HepG2 (cell line): ENCODE measurements at regions not wholly inside any gene's neighbourhood (a gene's known extent, or its start where the extent isn't known, plus 50 kb on each side); places are given as distances from the start of the nearest gene placed in this dataset.
A peak's percentile ranks its signal among the peaks of the same experiment; 100 is the strongest.

Experiments used
- ATAC-seq: fragments of 200-7000 bp; cut with Tn5 transposase; 3 replicates; pipeline ENCODE4 v1.9.1; 2020; ENCODE audit warnings: mild to moderate bottlenecking, moderate library complexity
- BruUV-seq: library from RNA; stranded (reverse); fragments of 400-500 nt; replicated peaks from 2 replicates; lab custom pipeline; 2021; lab: Mats Ljungman, UMichigan
- CTCF ChIA-PET: fragments of 300-600 bp; formaldehyde crosslinking; extraction: SDS; loops from one replicate; lab custom pipeline; 2021; ENCODE audit warnings: low total read pairs, inconsistent platforms, low intra/inter-chr PET ratio; lab: Yijun Ruan, JAX
- POLR2A ChIA-PET: fragments of 350-600 bp; sonication (Branson Sonifier 250); formaldehyde crosslinking; loops from one replicate; lab custom pipeline; 2020; ENCODE audit warnings: antibody characterized with exemption, inconsistent platforms; lab: Yijun Ruan, JAX
- DNase-seq: peaks from one replicate; pipeline ENCODE4 v3.0.0-alpha.2; 2015; ENCODE audit warnings: low spot score
- FAIRE-seq: peaks from 3 replicates; lab custom pipeline; 2011; peaks lifted over from hg19 to GRCh38; lab: Jason Lieb, UNC
- H2AFZ ChIP-seq: one replicate; pipeline ENCODE4 v1.6.1; 2011; ENCODE audit warnings: low read length, inconsistent platforms
- H3K27ac ChIP-seq: fragments of 300-600 bp; 3 replicates; pipeline ENCODE4 v1.8.0; 2011; ENCODE audit warnings: mixed run types, mild to moderate bottlenecking, mixed read lengths, low read length, inconsistent platforms; ENCODE audit not compliant: insufficient read depth; ENCODE audit errors: extremely low read length
- H3K27me3 ChIP-seq, 2 experiments: fragments of 200-600 bp in 1 of 2; 2 replicates in 1 of 2; 3 replicates in 1 of 2; pipeline versions ENCODE4 v1.6.0 to v1.8.0; 2011; ENCODE audit warnings: low read length in 2 of 2, mild to moderate bottlenecking in 2 of 2, moderate library complexity in 2 of 2, inconsistent platforms in 1 of 2; ENCODE audit not compliant: insufficient read depth in 2 of 2, control insufficient read depth in 1 of 2
- H3K36me3 ChIP-seq, 2 experiments: fragments of 200-600 bp in 1 of 2; replicated peaks in 1 of 2; 2 replicates in 1 of 2; 3 replicates in 1 of 2; pipeline versions ENCODE4 v1.5.1 to v1.8.0; 2011; ENCODE audit warnings: low read length in 2 of 2, inconsistent platforms in 1 of 2; ENCODE audit not compliant: insufficient read depth in 2 of 2, control insufficient read depth in 1 of 2
- H3K4me1 ChIP-seq: 2 replicates; pipeline ENCODE4 v1.5.1; 2012; ENCODE audit warnings: low read length, inconsistent platforms; ENCODE audit not compliant: insufficient read depth
- H3K4me2 ChIP-seq: 2 replicates; pipeline ENCODE4 v1.6.0; 2011; ENCODE audit warnings: low read depth, low read length, inconsistent platforms
- H3K4me3 ChIP-seq, 3 experiments: fragments of 200-600 bp in 1 of 3; sonication (generic), shearing (Covaris generic) in 1 of 3; replicated peaks in 1 of 3; 2 replicates each; pipeline ENCODE4 v1.5.1; 2011 to 2016; ENCODE audit warnings: low read length in 3 of 3, inconsistent platforms in 2 of 3, low read depth in 2 of 3, mild to moderate bottlenecking in 2 of 3, control low read depth in 1 of 3, mixed read lengths in 1 of 3; ENCODE audit not compliant: insufficient read depth in 1 of 3
- H3K79me2 ChIP-seq: one replicate; pipeline ENCODE4 v1.6.1; 2011; ENCODE audit warnings: low read length, inconsistent platforms; ENCODE audit not compliant: insufficient read depth
- H3K9ac ChIP-seq: 2 replicates; pipeline ENCODE4 v1.6.0; 2011; ENCODE audit warnings: mild to moderate bottlenecking, low read depth, low read length, inconsistent platforms; ENCODE audit not compliant: insufficient read depth
- H3K9me3 ChIP-seq: 2 replicates; pipeline ENCODE4 v1.5.1; 2012; ENCODE audit warnings: mild to moderate bottlenecking, low read length
- H4K20me1 ChIP-seq: 2 replicates; pipeline ENCODE4 v1.6.0; 2011; ENCODE audit warnings: inconsistent platforms, mild to moderate bottlenecking, low read length, moderate library complexity; ENCODE audit not compliant: insufficient read depth
- ASH2L ChIP-seq: fragments of 300-600, 200-600 bp; sonication (generic); IDR thresholded peaks from 2 replicates; pipeline ENCODE4 v1.7.0; 2017; ENCODE audit warnings: low read depth, mild to moderate bottlenecking, moderate library complexity, mixed read lengths, low read length; ENCODE audit not compliant: insufficient read length
- DMAP1 ChIP-seq: IDR thresholded peaks from 2 replicates; pipeline ENCODE4 v1.6.1; 2016
- FOXA1 ChIP-seq, 2 experiments: fragments of 450-650 bp in 1 of 2; sonication (generic) in 1 of 2; formaldehyde crosslinking in 1 of 2; IDR thresholded peaks; 2 replicates each; pipeline versions ENCODE4 v1.4.0 to v1.6.1; 2016 to 2020; ENCODE audit warnings: missing genetic modification reagents in 1 of 2
- FOXP1 ChIP-seq, 2 experiments: fragments of 450-650 bp in 1 of 2; IDR thresholded peaks; 2 replicates each; pipeline ENCODE4 v1.6.1; 2017 to 2018; ENCODE audit warnings: antibody characterized with exemption in 1 of 2
- GFI1 ChIP-seq: sonication (generic); formaldehyde crosslinking; IDR thresholded peaks from 2 replicates; pipeline ENCODE4 v1.5.0; 2020; ENCODE audit warnings: missing genetic modification reagents, mild to moderate bottlenecking, borderline replicate concordance
- LCORL ChIP-seq, 2 experiments: fragments of 450-650 bp in 1 of 2; sonication (generic) in 1 of 2; formaldehyde crosslinking in 1 of 2; IDR thresholded peaks; 2 replicates each; pipeline versions ENCODE4 v1.5.0 to v1.6.1; 2017 to 2020; ENCODE audit warnings: antibody characterized with exemption in 1 of 2, missing genetic modification reagents in 1 of 2
- RCOR2 ChIP-seq: IDR thresholded peaks from 2 replicates; pipeline ENCODE4 v1.6.1; 2016; ENCODE audit warnings: missing biosample characterization, missing genetic modification reagents
- SOX6 ChIP-seq, 2 experiments: fragments of 450-650 bp in 1 of 2; sonication (generic) in 1 of 2; formaldehyde crosslinking in 1 of 2; IDR thresholded peaks; 2 replicates each; pipeline versions ENCODE4 v1.4.0 to v1.6.1; 2017 to 2020; ENCODE audit warnings: antibody characterized with exemption in 1 of 2, mild to moderate bottlenecking in 1 of 2, missing genetic modification reagents in 1 of 2
- SRF ChIP-seq: IDR thresholded peaks from 2 replicates; pipeline ENCODE4 v1.6.1; 2011; ENCODE audit warnings: mild to moderate bottlenecking, low read depth, low read length, moderate library complexity
- TCF7L2 ChIP-seq: IDR thresholded peaks from 2 replicates; pipeline ENCODE4 v1.6.1; 2011; ENCODE audit warnings: mild to moderate bottlenecking, low read depth, low read length, moderate library complexity
- ZKSCAN5 ChIP-seq: sonication (generic); formaldehyde crosslinking; IDR thresholded peaks from 2 replicates; pipeline ENCODE4 v1.5.1; 2020; ENCODE audit warnings: mild to moderate bottlenecking, missing genetic modification reagents
- ZNF652 ChIP-seq: IDR thresholded peaks from 2 replicates; pipeline ENCODE4 v1.6.1; 2016; ENCODE audit warnings: low read depth, borderline replicate concordance
- ZNF709 ChIP-seq: sonication (generic); formaldehyde crosslinking; IDR thresholded peaks from 2 replicates; pipeline ENCODE4 v1.5.0; 2020; ENCODE audit warnings: mild to moderate bottlenecking, missing genetic modification reagents
- ZSCAN22 ChIP-seq: sonication (generic); formaldehyde crosslinking; IDR thresholded peaks from 2 replicates; pipeline ENCODE4 v1.4.0; 2020; ENCODE audit warnings: mild to moderate bottlenecking, missing genetic modification reagents
- WGBS: methylation state at CpG from one replicate; pipeline ENCODE4 v1.1.6; 2017; ENCODE audit warnings: low lambda C conversion rate; 5-methylcytosine and 5-hydroxymethylcytosine counted together
- in situ Hi-C: cut with HindIII; loops from 2 replicates; pipeline ENCODE4 v1.10.0; 2017; ENCODE audit warnings: low pct_unique_long_range_greater_than_20kb; ENCODE audit not compliant: extremely low pct_ligation_motif_present
- intact Hi-C: fragments of 100-400 bp; cut with micrococcal nuclease; formaldehyde crosslinking; loops from one replicate; pipeline ENCODE4 v1.10.0; 2022; ENCODE audit not compliant: unreplicated experiment
- TF ChIP-seq, protein P1 (sequence below): sonication (generic); formaldehyde crosslinking; IDR thresholded peaks from 2 replicates; pipeline ENCODE4 v1.4.0; 2020; ENCODE audit warnings: missing genetic modification reagents, mild to moderate bottlenecking, borderline replicate concordance
- TF ChIP-seq, protein P2 (sequence below): IDR thresholded peaks from 2 replicates; pipeline ENCODE4 v1.4.0; 2020; ENCODE audit warnings: mild to moderate bottlenecking, missing genetic modification reagents

DNA sequence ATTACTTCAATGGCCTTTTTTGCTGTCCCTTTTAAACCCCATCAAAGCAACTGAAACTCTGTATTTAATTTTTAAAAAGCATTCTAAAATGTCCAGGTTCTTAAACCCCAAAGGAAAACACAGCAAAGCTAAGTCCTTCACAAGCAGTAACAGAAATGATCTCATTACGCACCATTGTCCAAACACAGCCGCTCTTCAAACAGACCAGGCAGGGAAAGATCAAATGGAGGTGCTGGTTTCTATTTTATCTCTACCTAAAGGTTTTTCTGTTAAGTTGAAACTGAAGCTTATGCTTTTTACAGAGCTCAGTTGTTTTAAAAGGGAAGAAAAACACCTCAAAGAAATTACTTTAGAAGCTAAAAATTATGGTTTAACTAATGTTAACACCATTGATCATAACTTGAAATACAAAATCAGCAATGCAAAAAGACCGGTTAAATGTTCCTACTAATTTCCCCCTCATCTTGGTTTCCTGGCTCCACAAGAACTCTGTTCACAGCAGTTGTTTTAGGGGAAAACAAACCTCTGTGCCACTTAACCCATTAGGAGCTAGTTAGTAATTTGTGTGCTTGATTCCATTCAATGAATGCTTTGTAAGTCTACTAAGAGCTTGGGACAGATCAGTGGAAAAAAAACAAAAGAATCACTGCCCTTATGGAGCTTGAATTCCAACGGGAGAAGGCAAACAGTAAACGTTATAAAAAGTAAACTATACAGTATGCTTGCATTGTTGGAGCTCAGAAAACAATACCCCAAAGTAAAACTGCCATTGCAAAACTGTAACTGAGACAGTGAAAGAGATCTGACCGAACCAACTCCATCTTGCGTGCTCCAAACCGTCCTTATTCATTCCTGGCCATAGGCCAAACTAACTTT, 87.4 kb downstream of the CD24 start:
- Histone ChIP-seq H3K4me1 (peaks cover 76% of the 10 kb centered on the region), H3K27me3 (no peaks in the 10 kb centered on the region), H4K20me1 (no peaks in the 10 kb centered on the region), H3K9ac (peak overlapping the region; percentile 73), H3K9me3 (no peaks in the 10 kb centered on the region), H3K36me3 (no peaks in the 10 kb centered on the region), H2AFZ (no peak overlapping the region), H3K79me2 (no peaks in the 10 kb centered on the region), H3K4me2 (peak overlapping the region; percentile 74), H3K27ac (peak overlapping the region; percentile 94), H3K4me3 (peak overlapping the region; percentile 28 to 44 (median 43); a peak in 4 of 6 replicates)
- intact Hi-C loops, result loop anchor here (1.0 to 10.0 kb wide), 4 partner anchors 26 to 202 kb away; partner anchors contain the start of gene CD24
- peak; percentile 91 for ATAC-seq
- ChIA-PET CTCF (no interaction called here), POLR2A (interaction anchor here (0.7 to 2.4 kb wide), 5 partner anchors 10 to 229 kb away, joined by 3 to 13 read pairs (median 3); partner anchors contain the start of gene BEND3)
- WGBS, result 2% methylated on average over 8 of the region's 8 CpGs
- TSS peak; percentile 92 for BruUV-seq
- in situ Hi-C loops, result loop anchor here (5.0 kb wide), 1 partner anchor 85 kb away; the partner anchor contains the start of gene CD24
- DNase-seq, result peak; percentile 94
- no peak for FAIRE-seq
- no peak for TF ChIP-seq ZSCAN22 (CRISPR knock-in tag)
- TF ChIP-seq SOX6 (IDR thresholded peaks at IDR 0.05), result no peak
- peak; percentile 94 for TF ChIP-seq SOX6 (CRISPR knock-in tag; IDR thresholded peaks at IDR 0.05)
- TF ChIP-seq DMAP1 (CRISPR knock-in tag), result peak; percentile 57; the same call in 1 of the 2 replicates
- TF ChIP-seq LCORL (IDR thresholded peaks at IDR 0.05), result no peak
- TF ChIP-seq LCORL (CRISPR knock-in tag; IDR thresholded peaks at IDR 0.05), result peak; percentile 36; the same call in 1 of the 2 replicates
- peak; percentile 96 for TF ChIP-seq ZNF652 (CRISPR knock-in tag)
- TF ChIP-seq ASH2L, result peak; percentile 97
- peak; percentile 70; the same call in 1 of the 2 replicates for TF ChIP-seq GFI1 (CRISPR knock-in tag)
- no peak for TF ChIP-seq FOXA1 (IDR thresholded peaks at IDR 0.05)
- TF ChIP-seq FOXA1 (CRISPR knock-in tag; IDR thresholded peaks at IDR 0.05), result 0 out of 2 replicates have a peak, but pooled peaks have one; percentile 13
- TF ChIP-seq SRF, result no peak
- peak; percentile 35; the same call in 1 of the 2 replicates for TF ChIP-seq TCF7L2
- TF ChIP-seq RCOR2, result peak; percentile 10; the same call in 1 of the 2 replicates
- no peak for TF ChIP-seq ZKSCAN5
- TF ChIP-seq ZNF709 (CRISPR knock-in tag), result no peak
- TF ChIP-seq, protein P1, sequence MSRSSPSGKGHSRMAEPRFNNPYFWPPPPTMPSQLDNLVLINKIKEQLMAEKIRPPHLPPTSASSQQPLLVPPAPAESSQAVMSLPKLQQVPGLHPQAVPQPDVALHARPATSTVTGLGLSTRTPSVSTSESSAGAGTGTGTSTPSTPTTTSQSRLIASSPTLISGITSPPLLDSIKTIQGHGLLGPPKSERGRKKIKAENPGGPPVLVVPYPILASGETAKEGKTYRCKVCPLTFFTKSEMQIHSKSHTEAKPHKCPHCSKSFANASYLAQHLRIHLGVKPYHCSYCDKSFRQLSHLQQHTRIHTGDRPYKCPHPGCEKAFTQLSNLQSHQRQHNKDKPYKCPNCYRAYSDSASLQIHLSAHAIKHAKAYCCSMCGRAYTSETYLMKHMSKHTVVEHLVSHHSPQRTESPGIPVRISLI (CRISPR knock-in tag), result peak; percentile 61
- TF ChIP-seq, protein P2, sequence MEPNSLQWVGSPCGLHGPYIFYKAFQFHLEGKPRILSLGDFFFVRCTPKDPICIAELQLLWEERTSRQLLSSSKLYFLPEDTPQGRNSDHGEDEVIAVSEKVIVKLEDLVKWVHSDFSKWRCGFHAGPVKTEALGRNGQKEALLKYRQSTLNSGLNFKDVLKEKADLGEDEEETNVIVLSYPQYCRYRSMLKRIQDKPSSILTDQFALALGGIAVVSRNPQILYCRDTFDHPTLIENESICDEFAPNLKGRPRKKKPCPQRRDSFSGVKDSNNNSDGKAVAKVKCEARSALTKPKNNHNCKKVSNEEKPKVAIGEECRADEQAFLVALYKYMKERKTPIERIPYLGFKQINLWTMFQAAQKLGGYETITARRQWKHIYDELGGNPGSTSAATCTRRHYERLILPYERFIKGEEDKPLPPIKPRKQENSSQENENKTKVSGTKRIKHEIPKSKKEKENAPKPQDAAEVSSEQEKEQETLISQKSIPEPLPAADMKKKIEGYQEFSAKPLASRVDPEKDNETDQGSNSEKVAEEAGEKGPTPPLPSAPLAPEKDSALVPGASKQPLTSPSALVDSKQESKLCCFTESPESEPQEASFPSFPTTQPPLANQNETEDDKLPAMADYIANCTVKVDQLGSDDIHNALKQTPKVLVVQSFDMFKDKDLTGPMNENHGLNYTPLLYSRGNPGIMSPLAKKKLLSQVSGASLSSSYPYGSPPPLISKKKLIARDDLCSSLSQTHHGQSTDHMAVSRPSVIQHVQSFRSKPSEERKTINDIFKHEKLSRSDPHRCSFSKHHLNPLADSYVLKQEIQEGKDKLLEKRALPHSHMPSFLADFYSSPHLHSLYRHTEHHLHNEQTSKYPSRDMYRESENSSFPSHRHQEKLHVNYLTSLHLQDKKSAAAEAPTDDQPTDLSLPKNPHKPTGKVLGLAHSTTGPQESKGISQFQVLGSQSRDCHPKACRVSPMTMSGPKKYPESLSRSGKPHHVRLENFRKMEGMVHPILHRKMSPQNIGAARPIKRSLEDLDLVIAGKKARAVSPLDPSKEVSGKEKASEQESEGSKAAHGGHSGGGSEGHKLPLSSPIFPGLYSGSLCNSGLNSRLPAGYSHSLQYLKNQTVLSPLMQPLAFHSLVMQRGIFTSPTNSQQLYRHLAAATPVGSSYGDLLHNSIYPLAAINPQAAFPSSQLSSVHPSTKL (CRISPR knock-in tag), result peak; percentile 51
- no peak for TF ChIP-seq FOXP1 (IDR thresholded peaks at IDR 0.05)
- peak; percentile 34; the same call in 1 of the 2 replicates for TF ChIP-seq FOXP1 (CRISPR knock-in tag; IDR thresholded peaks at IDR 0.05)
